ENCODE measurements at regions not wholly inside any gene's neighbourhood (a gene's known extent, or its start where the extent isn't known, plus 50 kb on each side); places are given as distances from the start of the nearest gene placed in this dataset.

GRCh38 chr6:105765239-105765638, 320.9 kb upstream of the PRDM1 start:
- TF ChIP-seq EZH2phosphoT487 (IDR thresholded peaks at IDR 0.05) (no peak), EZH2 (IDR thresholded peaks at IDR 0.05) (no peak), CTCF (IDR thresholded peaks at IDR 0.05) (no peak)
- Mint-ChIP-seq H3K27me3 (ENCODE audit: insufficient read depth, low read depth) (no peaks in the 10 kb centered on the region), H3K36me3 (no peaks in the 10 kb centered on the region), H3K9me3 (no peaks in the 10 kb centered on the region), H3K4me1 (no peaks in the 10 kb centered on the region), H3K27ac (no peak overlapping the region), H3K4me3 (no peak overlapping the region)
- no peak overlapping the region for H3K4me3 ChIP-seq
- DNase-seq (ENCODE audit: low spot score), result no peak
- H3K27ac ChIP-seq, result no peak overlapping the region
- no peak overlapping the region for H3K4me2 ChIP-seq
- H3K27me3 ChIP-seq, result no peaks in the 10 kb centered on the region
- H2AFZ ChIP-seq (replicated peaks), result no peak overlapping the region
- no peaks in the 10 kb centered on the region for H3K4me1 ChIP-seq
- H3K36me3 ChIP-seq, result no peaks in the 10 kb centered on the region
- H4K20me1 ChIP-seq (ENCODE audit: low read depth), result no peaks in the 10 kb centered on the region
- H3K79me2 ChIP-seq (ENCODE audit: low read depth), result no peaks in the 10 kb centered on the region
- H3F3A ChIP-seq (ENCODE audit: low read depth), result no peaks in the 10 kb centered on the region
- no peaks in the 10 kb centered on the region for H3K9me3 ChIP-seq (ENCODE audit: low read depth)
- no peak overlapping the region for H3K9ac ChIP-seq

- no peaks in the 10 kb centered on the region for H4K20me1 ChIP-seq (ENCODE audit: low read depth)
- no peaks in the 10 kb centered on the region for H3K27me3 ChIP-seq
- H3F3A ChIP-seq (ENCODE audit: low read depth), result no peaks in the 10 kb centered on the region
- no peaks in the 10 kb centered on the region for H3K36me3 ChIP-seq
- TF ChIP-seq EZH2 (IDR thresholded peaks at IDR 0.05) (no peak), EZH2phosphoT487 (IDR thresholded peaks at IDR 0.05) (no peak), CTCF (IDR thresholded peaks at IDR 0.05) (no peak)
- no peak overlapping the region for H3K4me3 Mint-ChIP-seq
- no peak for DNase-seq (ENCODE audit: low spot score)
- H3K9ac ChIP-seq, result no peak overlapping the region
- no peaks in the 10 kb centered on the region for H3K9me3 ChIP-seq (ENCODE audit: low read depth)
- no peaks in the 10 kb centered on the region for H3K9me3 Mint-ChIP-seq
- H3K79me2 ChIP-seq (ENCODE audit: low read depth), result no peaks in the 10 kb centered on the region
- no peaks in the 10 kb centered on the region for H3K4me1 ChIP-seq
- H3K4me1 Mint-ChIP-seq, result no peaks in the 10 kb centered on the region
- H3K4me3 ChIP-seq, result no peak overlapping the region
- no peaks in the 10 kb centered on the region for H3K27me3 Mint-ChIP-seq (ENCODE audit: insufficient read depth, low read depth)
- no peaks in the 10 kb centered on the region for H3K36me3 Mint-ChIP-seq
- no peak overlapping the region for H3K4me2 ChIP-seq
- no peak overlapping the region for H2AFZ ChIP-seq (replicated peaks)
- H3K27ac ChIP-seq, result no peak overlapping the region
- no peak overlapping the region for H3K27ac Mint-ChIP-seq
These were observed 321.8 kb upstream of the PRDM1 start for GRCh38 chr6:105764315-105764714.

GRCh38 chr6:105763866-105764265, 322.3 kb upstream of the PRDM1 start:
- no peak for DNase-seq (ENCODE audit: low spot score)
- Mint-ChIP-seq H3K36me3 (no peaks in the 10 kb centered on the region), H3K27ac (no peak overlapping the region), H3K4me3 (no peak overlapping the region), H3K4me1 (no peaks in the 10 kb centered on the region), H3K27me3 (ENCODE audit: insufficient read depth, low read depth) (no peaks in the 10 kb centered on the region), H3K9me3 (no peaks in the 10 kb centered on the region)
- H2AFZ ChIP-seq (replicated peaks), result no peak overlapping the region
- H3K4me1 ChIP-seq, result no peaks in the 10 kb centered on the region
- H3K9ac ChIP-seq, result no peak overlapping the region
- H3K4me2 ChIP-seq, result no peak overlapping the region
- H3K9me3 ChIP-seq (ENCODE audit: low read depth), result no peaks in the 10 kb centered on the region
- H3K4me3 ChIP-seq, result no peak overlapping the region
- H4K20me1 ChIP-seq (ENCODE audit: low read depth), result no peaks in the 10 kb centered on the region
- TF ChIP-seq CTCF (IDR thresholded peaks at IDR 0.05) (no peak), EZH2phosphoT487 (IDR thresholded peaks at IDR 0.05) (no peak), EZH2 (IDR thresholded peaks at IDR 0.05) (no peak)
- no peaks in the 10 kb centered on the region for H3K79me2 ChIP-seq (ENCODE audit: low read depth)
- H3K36me3 ChIP-seq, result no peaks in the 10 kb centered on the region
- no peaks in the 10 kb centered on the region for H3K27me3 ChIP-seq
- H3F3A ChIP-seq (ENCODE audit: low read depth), result no peaks in the 10 kb centered on the region
- H3K27ac ChIP-seq, result no peak overlapping the region

- no peaks in the 10 kb centered on the region for H3K79me2 ChIP-seq (ENCODE audit: low read depth)
- no peaks in the 10 kb centered on the region for H3F3A ChIP-seq (ENCODE audit: low read depth)
- Mint-ChIP-seq H3K4me3 (no peak overlapping the region), H3K9me3 (no peaks in the 10 kb centered on the region), H3K27me3 (ENCODE audit: insufficient read depth, low read depth) (peaks cover under 1% of the 10 kb centered on the region), H3K4me1 (no peaks in the 10 kb centered on the region), H3K27ac (no peak overlapping the region), H3K36me3 (no peaks in the 10 kb centered on the region)
- TF ChIP-seq CTCF (IDR thresholded peaks at IDR 0.05), result no peak
- no peak for TF ChIP-seq EZH2 (IDR thresholded peaks at IDR 0.05)
- TF ChIP-seq EZH2phosphoT487 (IDR thresholded peaks at IDR 0.05), result no peak
- no peak for DNase-seq (ENCODE audit: low spot score)
- H3K9ac ChIP-seq, result no peak overlapping the region
- no peak overlapping the region for H3K27ac ChIP-seq
- no peaks in the 10 kb centered on the region for H3K27me3 ChIP-seq
- no peak overlapping the region for H3K4me2 ChIP-seq
- H3K36me3 ChIP-seq, result no peaks in the 10 kb centered on the region
- no peaks in the 10 kb centered on the region for H3K4me1 ChIP-seq
- no peak overlapping the region for H3K4me3 ChIP-seq
- H4K20me1 ChIP-seq (ENCODE audit: low read depth), result no peaks in the 10 kb centered on the region
- no peak overlapping the region for H2AFZ ChIP-seq (replicated peaks)
- H3K9me3 ChIP-seq (ENCODE audit: low read depth), result no peaks in the 10 kb centered on the region
These were observed 325.4 kb upstream of the PRDM1 start for GRCh38 chr6:105760746-105761145.

Measured in neural progenitor cell (in vitro differentiated cells).